ENCODE measurements at regions not wholly inside any gene's neighbourhood (a gene's known extent, or its start where the extent isn't known, plus 50 kb on each side); places are given as distances from the start of the nearest gene placed in this dataset.

GRCh38 chr3:81390796-81391195 lies 370.6 kb downstream of the GBE1 start:
- TF ChIP-seq EZH2 (IDR thresholded peaks at IDR 0.05; ENCODE audit: insufficient read depth, poor library complexity, severe bottlenecking): no peak
- no peak for TF ChIP-seq EZH2phosphoT487 (IDR thresholded peaks at IDR 0.05; ENCODE audit: insufficient read depth, low read depth)
